Fibroblast of the aortic adventitia (primary cell): ENCODE measurements at regions not wholly inside any gene's neighbourhood (a gene's known extent, or its start where the extent isn't known, plus 50 kb on each side); places are given as distances from the start of the nearest gene placed in this dataset.

Source experiments
- DNase-seq: peaks from one replicate; pipeline ENCODE4 v3.0.0-alpha.2; 2010; ENCODE audit warnings: low read depth
- H3K4me3 ChIP-seq: 2 replicates; pipeline ENCODE4 v1.5.1; 2011; ENCODE audit warnings: low read depth, mild to moderate bottlenecking, control low read depth, low read length, moderate library complexity
- CTCF ChIP-seq: IDR thresholded peaks from 2 replicates; pipeline ENCODE4 v1.5.1; 2011; ENCODE audit warnings: mild to moderate bottlenecking, low read length, control low read depth, inconsistent platforms; ENCODE audit not compliant: insufficient read depth

GRCh38 chr10:8416760-8417159 is 362.3 kb downstream of the GATA3 start:
- H3K4me3 ChIP-seq = no peak overlapping the region
- DNase-seq = no peak
- TF ChIP-seq CTCF = no peak

DNA sequence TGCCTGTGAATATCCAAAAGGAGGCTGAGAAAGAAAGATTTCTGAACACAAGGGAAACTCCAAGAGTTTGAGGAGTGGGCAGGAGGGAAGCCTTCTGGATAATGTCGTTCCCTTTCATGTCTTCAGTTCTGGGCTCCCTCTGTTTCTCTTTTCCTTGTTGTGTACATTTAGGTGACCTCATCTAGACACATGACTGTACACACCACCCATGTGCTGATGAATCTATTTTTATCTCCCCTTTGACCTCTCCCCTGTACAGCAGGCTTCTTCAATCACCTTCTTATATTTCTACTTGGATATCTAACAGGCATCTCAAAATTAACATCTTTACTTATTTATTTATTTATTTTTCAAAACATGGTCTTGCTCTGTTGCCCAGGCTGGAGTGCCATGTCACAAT is 363.1 kb downstream of the GATA3 start:
- DNase-seq = no peak
- TF ChIP-seq CTCF = no peak
- H3K4me3 ChIP-seq = no peak overlapping the region

DNA sequence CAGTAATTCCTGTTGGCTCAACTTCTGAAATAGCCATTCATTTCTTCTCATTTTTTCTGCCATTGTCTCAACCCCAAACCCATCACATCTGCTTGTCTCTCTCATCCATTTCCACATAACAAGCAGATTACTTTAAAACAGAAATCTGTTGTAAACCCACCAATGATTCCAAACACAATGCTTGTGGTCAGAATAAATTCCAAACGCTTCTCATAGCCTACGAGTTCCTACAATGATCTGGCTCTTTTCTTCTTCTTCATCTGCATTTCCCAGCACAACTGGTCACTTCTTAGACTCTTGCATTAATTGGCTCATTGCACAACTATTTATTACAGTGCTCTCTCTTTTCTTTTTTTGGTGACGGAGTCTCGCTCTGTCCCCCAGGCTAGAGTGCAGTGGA is 364.1 kb downstream of the GATA3 start:
- no peak for TF ChIP-seq CTCF
- DNase-seq = peak; percentile 82
- H3K4me3 ChIP-seq = no peak overlapping the region

DNA sequence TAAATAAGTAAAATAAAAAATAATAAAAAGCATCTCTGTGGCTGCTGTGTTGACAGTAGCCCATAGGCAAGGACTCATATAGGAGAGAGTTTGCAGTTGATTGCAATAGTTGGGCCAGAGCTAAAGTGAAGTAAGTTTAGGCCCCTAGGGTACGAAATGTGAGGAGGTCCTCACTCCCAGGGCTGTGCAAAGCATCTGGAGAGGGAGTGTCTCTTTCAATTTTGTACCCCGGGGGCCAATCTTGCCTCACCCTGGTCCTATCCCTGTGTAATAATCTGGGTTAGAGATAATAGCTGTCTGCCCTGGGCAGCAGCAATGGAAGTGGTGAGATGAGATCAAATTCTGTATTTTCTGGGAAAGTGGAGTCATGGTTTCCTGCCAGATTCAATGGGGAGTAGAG is 365.7 kb downstream of the GATA3 start:
- no peak for DNase-seq
- TF ChIP-seq CTCF = no peak
- no peak overlapping the region for H3K4me3 ChIP-seq

DNA sequence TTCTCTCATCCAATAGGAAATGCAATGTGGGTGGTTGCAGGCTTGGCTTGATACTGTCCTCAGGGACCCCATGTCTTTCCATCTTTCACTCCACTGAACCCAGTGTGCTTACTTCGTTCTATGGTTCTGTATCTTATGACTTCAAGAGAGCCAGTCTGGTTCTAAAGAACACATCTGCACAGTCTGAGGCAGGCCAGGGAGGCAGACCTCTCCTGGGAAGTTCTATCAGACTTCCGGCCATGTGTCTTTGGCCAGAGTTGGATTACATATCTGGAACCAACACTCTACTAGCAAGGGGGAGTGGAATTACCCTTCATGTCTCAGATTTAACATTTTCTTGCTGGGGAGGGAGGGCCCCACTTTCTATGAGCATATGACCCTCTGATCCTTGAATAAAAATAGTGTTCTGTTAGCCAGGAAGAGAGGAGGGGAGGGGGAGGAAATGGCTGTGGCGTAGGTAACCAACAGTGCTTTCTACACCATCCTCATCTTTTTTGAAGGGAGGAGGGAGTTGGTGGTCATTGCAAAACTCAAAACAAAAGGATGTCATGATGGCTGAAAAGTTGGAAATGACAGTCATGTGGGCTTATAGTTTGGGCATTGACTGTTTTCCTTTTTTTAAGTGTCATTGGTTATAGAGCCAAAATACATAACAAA is 370.2 kb downstream of the GATA3 start:
- no peak overlapping the region for H3K4me3 ChIP-seq
- no peak for TF ChIP-seq CTCF
- no peak for DNase-seq

DNA sequence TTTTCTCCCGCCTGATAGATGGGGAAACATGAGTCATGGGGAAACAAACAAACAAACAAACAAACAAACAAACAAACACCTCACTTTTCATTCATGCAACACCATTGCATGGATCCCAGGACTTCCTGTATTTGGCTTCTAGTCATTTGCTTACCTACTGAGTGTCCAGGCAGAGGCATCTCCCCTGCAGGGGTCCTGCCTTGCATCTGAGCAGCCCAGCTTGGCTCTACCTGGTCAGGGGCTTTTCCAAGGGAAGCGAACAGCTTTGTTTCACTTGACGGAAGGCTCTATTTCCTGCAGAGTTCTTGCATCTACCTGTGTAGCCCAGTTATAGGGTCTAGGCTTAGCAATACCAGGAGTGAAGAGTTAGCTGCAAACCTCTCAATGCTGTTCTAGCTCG is 374.2 kb downstream of the GATA3 start:
- H3K4me3 ChIP-seq = no peak overlapping the region
- TF ChIP-seq CTCF = no peak
- DNase-seq = no peak

DNA sequence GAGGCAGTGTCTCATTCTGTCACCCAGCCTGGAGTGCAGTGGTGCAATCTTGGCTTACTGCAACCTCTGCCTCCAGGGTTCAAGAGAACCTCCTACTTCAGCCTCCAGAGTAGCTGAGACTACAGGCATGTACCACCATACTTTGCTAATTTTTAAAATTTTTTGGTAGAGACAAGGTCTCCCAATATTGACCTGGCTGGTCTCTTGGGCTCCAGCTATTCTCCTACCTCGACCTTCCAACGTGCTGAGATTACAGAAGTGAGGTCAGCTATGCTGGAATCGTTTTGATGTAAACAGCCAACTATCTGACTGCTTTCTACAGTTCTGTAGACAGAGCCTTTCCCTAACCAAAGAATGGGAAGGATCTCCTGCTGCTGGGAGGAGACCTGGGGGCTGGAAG is 375.8 kb downstream of the GATA3 start:
- DNase-seq = no peak
- H3K4me3 ChIP-seq = no peak overlapping the region
- no peak for TF ChIP-seq CTCF
